HG02973 (cell line): ENCODE measurements at regions not wholly inside any gene's neighbourhood (a gene's known extent, or its start where the extent isn't known, plus 50 kb on each side); places are given as distances from the start of the nearest gene placed in this dataset.
"Not testable (repeated sequence)": the region's sequence is repeated elsewhere in the genome, so short reads cannot be mapped to it uniquely, and the experiment has no call there.

Source experiments
- ATAC-seq: cut with Tn5 transposase; IDR thresholded peaks from one replicate; pipeline ENCODE4 v1.9.1; 2021; ENCODE audit warnings: moderate library complexity; ENCODE audit not compliant: unreplicated experiment

DNA sequence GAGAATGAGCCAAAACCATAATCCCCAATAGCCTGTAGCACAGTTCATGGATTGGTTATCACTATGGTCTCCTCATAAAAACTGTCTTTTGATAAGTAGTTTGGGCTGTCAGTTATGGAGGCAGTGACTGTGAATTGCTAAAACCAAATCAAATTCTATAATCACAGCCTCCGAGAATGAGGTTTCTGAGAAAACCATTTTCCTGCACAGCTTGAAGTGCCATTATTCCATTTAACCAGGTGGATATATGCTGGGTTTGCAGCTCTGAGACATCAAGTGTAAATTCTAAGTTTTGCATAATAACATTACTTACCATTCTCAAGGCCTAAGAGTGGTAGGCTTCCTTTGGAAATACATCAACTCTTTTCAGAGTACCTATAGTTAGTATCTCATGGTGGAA lies 485.4 kb downstream of the FRK start:
- no peak for ATAC-seq

DNA sequence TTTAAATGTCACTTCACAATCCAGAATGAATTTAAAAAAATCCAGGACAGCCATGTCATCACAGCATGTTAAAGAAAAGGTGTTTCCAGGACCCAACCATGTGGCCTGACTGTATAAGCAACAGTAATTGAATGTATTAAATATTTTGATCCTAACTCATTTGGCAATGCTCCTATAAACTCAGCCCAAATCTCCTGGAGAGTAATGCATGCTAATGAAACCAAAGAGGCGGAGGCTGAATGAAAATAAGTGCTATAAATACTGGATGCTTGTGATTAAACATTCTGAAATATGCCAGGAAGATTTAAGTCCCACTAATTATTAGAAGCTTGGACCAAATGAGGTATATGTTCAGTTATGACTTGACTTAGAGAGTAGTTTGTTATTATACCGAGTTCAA lies 486.8 kb downstream of the FRK start:
- ATAC-seq: no peak

DNA sequence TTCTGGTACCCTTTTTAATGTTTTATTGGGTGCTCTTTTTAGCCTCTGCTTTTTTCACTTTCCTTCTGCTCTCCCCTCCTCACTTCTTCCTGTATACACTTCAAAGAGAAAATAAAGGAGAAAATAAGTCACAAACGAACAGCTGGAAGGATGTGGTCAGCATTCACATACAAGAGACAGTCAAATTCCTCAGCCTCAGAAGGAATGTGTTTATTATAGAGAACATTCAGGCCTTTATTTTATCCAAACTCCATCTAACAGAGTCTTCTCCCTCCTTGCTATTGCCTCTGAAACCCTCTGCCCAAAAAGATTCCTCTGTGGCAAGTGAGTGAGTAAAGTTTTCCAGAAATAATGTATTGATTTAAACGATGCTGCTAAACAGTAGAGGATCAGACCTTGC lies 490.4 kb downstream of the FRK start:
- ATAC-seq: no peak

DNA sequence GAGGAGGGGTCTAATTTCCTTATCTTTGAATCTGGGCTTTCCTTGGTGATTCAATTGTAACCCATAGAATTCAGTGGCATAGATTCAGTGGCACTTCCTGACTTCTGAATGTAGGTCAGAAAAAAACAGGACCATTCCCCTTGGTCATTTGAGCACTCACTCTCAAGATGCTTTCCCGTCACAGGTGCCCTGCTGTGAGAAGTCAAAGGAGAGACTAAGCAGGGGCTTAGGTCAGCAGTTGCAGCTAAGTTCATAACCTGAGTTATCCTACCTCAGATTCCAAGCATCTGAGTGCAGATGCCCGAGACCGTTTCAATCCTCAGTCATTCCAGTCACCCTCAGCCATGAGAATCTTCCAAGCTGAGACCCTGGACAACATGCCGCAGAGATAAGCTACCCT lies 506.6 kb downstream of the FRK start:
- no peak for ATAC-seq

DNA sequence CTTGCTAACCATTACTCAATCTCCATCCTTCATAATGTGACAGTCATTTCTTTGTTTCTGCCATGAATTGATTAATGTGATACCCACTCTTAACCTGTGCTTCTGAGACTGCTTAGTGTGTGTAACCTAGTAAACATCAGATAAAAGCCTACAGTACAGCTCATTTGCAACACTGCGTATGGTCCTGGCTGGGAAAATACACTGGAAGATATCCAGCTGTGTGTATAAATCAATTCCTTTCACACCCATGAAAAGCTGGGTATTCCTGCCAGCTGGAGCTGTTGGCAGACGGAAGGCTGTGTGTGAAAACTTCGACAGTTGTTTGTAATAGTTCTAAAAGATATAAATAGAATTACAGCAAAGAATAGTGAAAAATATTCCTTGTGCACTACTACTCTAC lies 509.2 kb downstream of the FRK start:
- no peak for ATAC-seq

DNA sequence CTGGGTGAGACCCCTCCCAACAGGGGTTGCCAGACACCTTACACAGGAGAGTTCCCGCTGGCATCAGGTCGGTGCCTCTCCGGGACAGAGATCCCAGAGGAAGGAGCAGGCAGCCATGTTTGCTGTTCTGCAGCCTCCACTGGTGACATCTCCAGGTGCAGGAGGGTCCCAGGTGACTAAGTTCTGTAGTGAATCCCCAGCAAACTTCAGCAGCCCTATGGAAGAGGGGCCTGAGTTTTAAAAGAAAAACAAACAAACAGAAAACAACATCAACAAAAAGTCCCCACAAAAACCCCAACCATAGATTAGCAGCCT lies 515.1 kb downstream of the FRK start:
- no peak for ATAC-seq

DNA sequence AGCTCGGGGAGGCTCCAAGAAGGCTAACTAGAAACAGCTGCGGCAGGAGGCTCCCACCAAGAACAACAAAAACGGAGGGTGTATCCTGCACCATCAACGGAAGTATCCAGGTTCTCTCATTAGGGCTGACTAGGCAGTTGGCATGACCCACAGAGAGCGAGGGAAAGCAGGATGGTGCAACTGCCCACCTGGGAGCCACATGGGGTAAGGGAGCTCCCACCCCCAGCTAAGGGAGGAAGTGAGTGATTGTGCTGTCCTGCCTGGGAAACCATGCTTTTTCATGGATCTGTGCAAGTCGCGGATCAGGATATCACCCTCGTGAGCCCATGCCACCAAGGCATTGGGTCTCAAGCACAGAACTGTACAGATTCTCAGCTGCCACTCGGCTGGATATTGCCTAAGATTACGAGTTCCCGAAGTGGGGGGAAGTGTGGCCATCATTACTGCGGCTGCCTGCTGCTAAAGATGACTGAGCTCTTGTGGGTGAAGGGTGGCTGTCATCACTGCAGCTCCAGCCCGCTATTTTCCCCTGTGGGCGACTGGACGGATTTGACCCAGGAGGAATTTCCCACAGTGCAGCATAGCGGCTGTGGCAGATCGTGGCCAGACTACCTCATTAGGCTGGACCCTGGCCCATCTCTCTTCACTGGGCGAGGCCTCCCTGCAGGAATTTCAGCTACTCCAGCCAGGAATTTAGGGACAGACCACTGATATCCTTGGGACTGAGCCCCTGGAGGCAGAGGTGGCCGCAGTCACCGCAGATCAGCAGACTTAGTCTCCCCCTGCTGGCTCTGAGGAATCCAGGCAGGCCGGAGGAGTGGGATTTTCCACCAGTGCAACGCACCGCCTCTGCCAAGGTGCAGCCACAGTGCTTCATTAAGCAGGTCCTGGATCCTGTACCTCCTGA lies 515.7 kb downstream of the FRK start:
- no peak for ATAC-seq

DNA sequence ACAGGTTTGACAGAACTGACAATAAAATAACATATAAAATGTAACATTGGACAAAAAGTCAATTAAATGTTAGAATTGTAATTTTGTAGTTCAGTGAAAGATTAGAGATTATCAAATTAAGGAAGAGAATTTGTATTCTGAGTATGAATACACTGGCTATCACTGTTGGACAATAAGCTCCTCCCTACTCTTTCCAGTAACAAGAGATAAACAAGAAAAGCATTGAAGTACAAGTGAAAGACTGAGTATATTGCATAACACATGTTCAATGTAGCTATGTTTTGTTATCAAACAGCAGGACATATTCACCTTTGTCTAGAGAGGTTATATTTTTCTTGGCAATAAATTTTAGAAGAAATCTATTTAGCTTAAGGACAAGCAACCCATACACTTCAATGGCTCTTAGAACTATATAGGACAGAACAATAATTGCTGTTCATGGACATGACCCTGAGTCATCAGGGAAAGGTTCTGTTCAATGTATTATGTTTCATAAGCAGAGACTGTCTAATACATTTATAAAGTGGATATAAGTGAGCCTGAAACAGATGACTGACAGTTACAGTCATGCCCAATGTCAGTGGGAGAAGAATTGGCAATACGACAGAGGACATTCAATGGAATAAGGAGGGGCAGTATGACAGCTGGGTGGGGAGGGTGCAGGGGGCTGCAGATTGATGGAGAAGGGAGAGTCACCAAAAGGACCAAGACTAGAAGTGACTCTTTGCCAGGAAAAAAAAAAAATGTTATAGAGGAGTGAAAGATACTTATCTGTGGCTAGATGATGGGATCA lies 520.4 kb downstream of the FRK start:
- no peak for ATAC-seq

DNA sequence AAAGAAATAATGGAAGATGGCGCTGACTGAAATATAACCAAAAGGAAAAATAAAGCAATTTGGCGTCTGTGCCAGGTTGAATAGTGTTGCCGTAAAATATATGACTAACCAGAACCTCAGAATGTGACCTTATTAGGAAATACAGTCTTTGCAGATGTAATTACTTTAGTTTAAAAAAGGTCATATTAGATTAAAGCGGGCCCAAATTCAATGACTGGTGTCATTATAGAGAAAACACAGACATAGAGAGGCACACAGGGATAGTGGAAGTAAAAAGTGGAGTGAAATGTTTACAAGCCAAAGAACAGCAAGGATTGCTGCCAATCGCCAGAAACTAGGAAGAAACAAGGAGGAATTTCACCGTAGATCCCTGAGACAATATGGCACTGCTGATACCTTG lies 521.2 kb downstream of the FRK start:
- no peak for ATAC-seq

DNA sequence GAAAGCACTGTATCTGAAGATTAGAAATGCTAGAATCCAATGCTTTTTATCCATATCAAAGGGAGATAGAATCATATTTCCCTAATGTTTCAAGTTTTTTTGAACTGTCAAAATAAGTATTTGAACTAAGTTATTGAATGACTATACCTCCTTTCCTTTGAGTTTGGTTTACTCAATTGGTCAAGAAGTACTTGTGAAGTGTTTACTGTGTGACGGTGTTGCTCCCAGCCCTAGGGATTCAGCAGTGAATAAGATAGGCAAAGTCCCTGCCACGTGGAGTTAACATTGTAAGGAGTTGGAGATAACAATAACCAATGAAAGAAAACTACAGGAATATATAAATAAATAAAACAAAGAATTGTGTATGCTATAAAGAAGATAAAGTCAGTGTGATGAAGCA lies 535.9 kb downstream of the FRK start:
- ATAC-seq: no peak

DNA sequence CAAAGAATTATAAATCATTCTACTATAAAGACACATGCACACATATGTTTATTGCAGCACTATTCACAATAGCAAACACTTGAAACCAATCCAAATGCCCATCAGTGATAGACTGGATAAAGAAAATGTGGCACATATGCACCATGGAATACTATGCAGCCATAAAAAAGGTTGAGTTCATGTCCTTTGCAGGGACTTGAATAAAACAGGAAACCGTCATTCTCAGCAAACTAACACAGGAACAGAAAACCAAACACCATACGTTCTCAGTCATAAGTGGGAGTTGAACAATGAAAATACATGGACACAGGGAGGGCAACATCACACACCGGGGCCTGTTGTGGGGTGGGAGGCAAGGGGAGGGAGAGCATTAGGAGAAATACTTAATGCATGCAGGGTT lies 538.9 kb downstream of the FRK start:
- not testable (repeated sequence) for ATAC-seq

DNA sequence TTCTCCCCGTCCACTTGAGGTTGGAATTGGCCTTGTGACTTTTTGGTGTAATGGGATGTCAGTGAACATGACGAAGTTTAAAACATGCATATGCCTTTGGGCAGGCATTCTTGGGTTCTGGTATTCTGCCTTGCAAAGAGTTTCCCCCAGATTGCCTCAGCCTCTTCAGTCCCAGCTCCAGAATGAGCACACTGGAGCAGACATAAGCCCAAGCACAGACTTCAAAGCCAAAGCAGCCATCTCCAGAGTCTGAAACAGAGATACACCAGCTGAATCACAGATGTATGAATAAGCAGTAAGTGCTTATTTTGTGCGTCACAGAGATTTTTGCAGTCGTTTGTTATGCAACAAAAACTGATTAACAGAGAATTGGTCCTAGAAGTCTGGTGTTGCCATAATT lies 546.0 kb downstream of the FRK start:
- no peak for ATAC-seq

DNA sequence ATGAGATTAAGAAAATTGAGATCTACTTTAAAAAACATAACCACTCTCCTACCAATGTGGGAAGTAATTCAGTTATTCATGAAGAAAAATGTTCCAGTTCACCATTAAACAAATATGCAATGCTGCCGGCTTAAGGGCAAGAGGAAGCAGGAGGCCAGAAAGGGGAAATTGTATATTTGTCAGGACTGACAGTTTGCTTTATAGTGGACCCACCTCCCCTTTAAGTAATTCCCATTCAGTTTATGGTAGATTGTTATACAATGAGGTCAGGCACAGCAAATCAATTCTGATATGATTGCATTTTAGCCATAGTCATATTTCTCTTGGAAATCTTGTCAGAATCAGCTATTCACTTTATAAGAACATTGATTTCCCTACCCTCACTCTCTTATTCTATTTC lies 547.8 kb downstream of the FRK start:
- no peak for ATAC-seq

DNA sequence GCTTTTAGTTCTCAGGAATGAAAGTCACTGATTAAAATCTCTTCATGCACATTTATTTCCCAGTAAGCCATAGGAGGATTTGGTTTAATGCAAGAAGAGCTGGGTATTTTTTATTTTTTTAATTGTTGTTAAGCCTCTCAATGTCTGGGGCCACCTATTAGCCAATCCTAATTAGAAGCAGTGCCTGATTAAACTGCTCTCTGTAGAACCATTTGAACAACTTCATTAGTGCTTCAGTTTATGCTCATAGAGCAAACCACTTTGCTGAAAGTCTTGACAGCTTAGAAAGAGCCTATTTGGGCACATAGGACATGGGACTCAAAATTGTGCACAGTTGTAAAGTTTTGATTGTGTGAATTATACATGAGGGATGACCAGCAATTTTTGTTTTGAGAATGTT lies 548.9 kb downstream of the FRK start:
- no peak for ATAC-seq

DNA sequence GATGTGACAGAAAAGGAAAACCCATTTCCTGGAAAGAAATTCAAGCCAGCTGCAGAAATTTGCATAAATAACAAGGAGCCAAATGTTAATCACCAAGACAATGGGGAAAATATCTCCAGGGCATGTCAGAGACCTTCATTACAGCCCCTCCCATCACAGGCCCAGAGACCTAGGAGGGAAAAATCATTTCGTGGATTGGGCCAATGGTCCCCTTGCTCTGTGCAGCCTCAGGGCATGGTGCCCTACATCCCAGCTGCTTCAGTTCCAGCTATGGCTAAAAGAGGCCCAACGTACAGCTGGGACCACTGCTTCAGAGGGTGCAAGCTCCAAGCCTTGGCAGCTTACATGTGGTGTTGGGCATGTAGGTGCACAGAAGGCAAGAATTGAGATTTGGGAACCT lies 558.3 kb downstream of the FRK start:
- not testable (repeated sequence) for ATAC-seq

DNA sequence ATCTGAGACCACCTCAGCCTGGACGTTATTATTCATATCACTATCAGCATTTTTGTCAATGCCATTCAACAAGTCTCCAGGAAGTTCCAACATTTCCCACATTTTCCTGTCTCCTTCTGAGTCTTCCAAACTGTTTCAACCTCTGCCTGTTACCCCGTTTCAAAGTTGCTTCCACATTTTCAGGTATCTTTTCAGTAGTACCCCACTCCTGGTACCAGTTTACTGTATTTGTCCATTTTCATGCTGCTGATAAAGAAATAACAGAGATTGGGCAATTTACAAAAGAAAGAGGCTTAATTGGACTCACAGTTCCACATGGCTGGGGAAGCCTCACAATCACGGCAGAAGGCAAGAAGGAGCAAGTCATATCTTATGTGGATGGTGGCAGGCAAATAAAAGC lies 565.5 kb downstream of the FRK start:
- ATAC-seq: no peak

DNA sequence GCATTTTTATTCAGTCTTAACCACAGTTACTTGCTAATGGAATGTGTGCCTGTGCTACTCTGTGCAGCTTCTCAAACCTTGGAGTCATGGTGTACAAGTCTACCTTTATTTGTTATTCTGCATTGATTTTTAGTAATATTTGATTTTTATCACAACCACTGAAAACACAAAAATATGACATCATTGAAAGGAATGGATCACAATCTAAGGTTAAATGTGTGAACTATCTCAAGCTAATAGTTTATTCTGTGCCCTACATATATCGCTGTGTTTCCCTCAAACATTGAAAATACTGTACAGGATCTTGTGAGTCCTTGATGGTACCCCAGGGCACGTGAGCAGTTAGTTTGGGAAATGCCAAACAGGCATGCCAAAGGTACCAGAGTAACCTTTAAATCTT lies 573.4 kb downstream of the FRK start:
- no peak for ATAC-seq

DNA sequence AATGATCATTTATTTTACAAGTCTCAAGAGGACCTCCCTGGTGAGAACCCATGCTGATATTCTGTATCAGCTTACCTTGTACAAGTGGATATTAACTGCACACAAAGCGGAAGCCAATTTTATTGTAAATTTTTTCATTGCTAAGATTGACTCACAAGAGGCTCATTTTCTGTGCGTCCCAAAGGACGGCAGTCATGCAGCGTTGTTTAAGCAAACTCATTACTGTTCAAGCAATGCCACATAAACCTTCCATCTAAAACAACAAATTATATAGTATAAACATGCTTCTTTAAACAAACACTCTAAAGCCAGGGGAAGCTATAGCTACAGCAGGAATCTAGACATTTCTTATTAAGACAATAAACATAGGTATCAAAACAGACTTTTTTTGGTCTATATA lies 575.3 kb downstream of the FRK start:
- no peak for ATAC-seq

DNA sequence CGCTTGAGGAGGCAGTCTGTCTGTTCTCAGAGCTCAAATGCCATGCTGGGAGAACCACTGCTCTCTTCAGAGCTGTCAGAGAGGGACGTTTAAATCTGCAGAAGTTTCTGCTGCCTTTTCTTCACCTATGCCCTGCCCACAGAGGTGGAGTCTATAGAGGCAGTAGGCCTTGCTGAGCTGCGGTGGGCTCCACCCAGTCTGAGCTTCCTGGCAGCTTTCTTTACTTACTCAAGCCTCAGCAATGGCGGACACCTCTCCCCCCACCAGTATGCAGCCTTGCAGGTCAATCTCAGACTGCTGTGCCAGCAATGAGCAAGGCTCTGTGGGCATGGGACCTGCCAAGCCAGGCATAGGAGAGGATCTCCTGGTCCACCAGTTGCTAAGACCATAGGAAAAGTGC lies 580.1 kb downstream of the FRK start:
- ATAC-seq: not testable (repeated sequence)

DNA sequence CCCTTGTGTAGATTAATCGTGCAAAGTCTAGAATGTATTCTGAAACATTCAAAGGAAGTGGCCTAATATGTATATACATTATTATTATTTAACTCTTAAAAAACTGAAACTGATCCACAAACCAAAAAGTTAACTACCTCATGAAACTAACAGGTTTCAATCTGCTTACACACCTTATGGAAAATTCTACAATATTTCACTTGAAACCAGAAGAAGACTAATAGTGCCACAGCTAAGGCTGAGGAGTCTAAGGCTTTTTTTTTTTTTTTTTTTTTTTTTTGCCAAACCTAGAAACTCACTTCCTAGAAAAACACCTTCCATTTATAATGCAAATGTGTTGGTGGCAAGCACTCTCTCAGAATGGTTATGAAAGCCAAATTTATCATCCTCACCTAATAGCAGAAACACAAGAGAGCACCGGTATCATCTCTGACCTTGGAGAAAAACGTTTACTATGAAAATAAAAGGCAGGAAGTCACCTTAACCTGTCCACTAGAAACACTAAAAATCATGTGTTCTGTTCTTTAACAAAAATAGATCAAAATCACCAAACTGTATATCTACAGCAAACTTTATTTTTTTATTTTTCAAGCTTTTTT lies 586.1 kb downstream of the FRK start:
- no peak for ATAC-seq

DNA sequence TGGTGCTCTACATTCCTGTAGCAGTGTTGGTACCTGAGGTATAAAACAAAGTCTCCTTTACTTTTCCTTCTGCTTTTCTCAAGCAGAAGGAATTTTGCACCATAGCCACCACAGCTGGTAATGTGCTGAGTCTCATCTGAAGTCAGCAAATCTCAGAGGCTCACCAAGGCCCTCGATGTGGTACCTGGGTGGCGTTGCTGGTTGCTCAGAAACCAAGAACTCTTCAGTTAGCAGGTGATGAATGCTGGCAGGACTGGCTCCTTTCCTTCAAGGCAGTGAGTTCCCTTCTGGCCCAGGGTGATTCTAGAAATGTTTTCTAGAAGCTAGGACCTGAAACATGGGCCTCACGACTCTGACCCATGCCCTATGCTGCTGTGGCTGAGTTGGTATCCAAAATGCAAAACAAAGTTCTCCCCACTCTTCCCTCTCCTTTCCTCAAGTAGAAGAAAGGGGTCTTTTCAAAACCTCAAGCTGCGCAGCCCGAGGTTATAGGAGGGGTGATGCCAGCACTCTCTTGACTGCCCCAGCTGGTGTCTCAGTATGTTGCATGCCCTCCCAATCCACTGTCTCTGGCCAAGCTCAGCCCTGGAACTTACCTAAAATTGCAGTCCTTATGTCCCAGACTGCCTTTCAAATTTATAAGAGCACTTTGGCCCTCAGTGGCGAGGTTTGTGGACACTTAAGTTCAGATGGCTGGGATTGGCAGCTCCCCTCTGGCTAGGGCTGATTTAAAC lies 592.3 kb downstream of the FRK start:
- ATAC-seq: no peak
